ENCODE measurements at regions not wholly inside any gene's neighbourhood (a gene's known extent, or its start where the extent isn't known, plus 50 kb on each side); places are given as distances from the start of the nearest gene placed in this dataset.

DNA sequence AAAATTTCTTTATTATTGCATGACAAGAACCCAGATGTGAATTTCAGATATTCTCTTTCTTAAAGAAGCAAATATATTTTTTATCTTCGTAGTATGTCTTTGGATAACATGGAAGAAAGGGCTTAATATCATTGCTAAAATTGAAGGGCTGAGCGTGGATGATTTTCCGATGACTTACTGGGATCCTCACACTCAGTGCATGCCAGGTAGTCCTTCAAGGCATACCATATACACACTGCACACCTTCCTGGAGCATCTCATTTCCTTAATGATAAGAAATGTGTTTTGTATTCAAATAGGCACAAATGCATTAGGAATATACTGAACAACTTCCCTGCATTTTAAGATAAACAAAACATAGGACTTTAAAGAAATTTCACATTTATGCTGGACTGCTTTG lies 193.9 kb upstream of the MAP3K7 start:
- no peak for TF ChIP-seq EZH2 (IDR thresholded peaks at IDR 0.05; ENCODE audit: low read length, missing control alignments)
- TF ChIP-seq CTCF (conservative IDR thresholded peaks at IDR 0.05 in 1 of 2, IDR thresholded peaks at IDR 0.05 in 1 of 2; ENCODE audit: low read depth in 1 of 2, low read length in 2 of 2), result no peak

Measured in fibroblast of lung (primary cell).